GDM1 (cell line): ENCODE measurements at regions not wholly inside any gene's neighbourhood (a gene's known extent, or its start where the extent isn't known, plus 50 kb on each side); places are given as distances from the start of the nearest gene placed in this dataset.

ENCODE experiments used
- DNase-seq: peaks from one replicate; lab custom pipeline; 2025; lab: John Stamatoyannopoulos, UW

GRCh38 chr3:147589016-147589415 is 179.9 kb downstream of the ZIC1 start:
- DNase-seq, result no peak

- no peak for DNase-seq
These were observed 195.0 kb downstream of the ZIC1 start for GRCh38 chr3:147604136-147604535.

- no peak for DNase-seq
These were observed 204.6 kb downstream of the ZIC1 start for GRCh38 chr3:147613725-147614124.

GRCh38 chr3:147614210-147614609 is 205.0 kb downstream of the ZIC1 start:
- DNase-seq, result no peak

- DNase-seq, result no peak
These were observed 205.9 kb downstream of the ZIC1 start for GRCh38 chr3:147615035-147615434.

- no peak for DNase-seq
These were observed 207.9 kb downstream of the ZIC1 start for GRCh38 chr3:147616998-147617619.

GRCh38 chr3:147618691-147619090 is 209.5 kb downstream of the ZIC1 start:
- DNase-seq, result no peak

- DNase-seq, result no peak
These were observed 210.9 kb downstream of the ZIC1 start for GRCh38 chr3:147619921-147620560.

- DNase-seq, result no peak
These were observed 211.7 kb downstream of the ZIC1 start for GRCh38 chr3:147620906-147621305.

- DNase-seq, result no peak
These were observed 221.8 kb downstream of the ZIC1 start for GRCh38 chr3:147630921-147631415.

- no peak for DNase-seq
These were observed 231.6 kb downstream of the ZIC1 start for GRCh38 chr3:147640781-147641180.

GRCh38 chr3:147645761-147646160 is 236.6 kb downstream of the ZIC1 start:
- DNase-seq, result no peak

GRCh38 chr3:147649475-147649874 is 240.3 kb downstream of the ZIC1 start:
- no peak for DNase-seq

- DNase-seq, result no peak
These were observed 242.1 kb downstream of the ZIC1 start for GRCh38 chr3:147651107-147651778.

GRCh38 chr3:147652651-147653366 is 243.6 kb downstream of the ZIC1 start:
- no peak for DNase-seq

GRCh38 chr3:147653367-147653923 is 244.3 kb downstream of the ZIC1 start:
- DNase-seq, result no peak

- no peak for DNase-seq
These were observed 245.7 kb downstream of the ZIC1 start for GRCh38 chr3:147654827-147655226.

GRCh38 chr3:147655236-147655635 is 246.1 kb downstream of the ZIC1 start:
- DNase-seq, result no peak

- DNase-seq, result no peak
These were observed 246.9 kb downstream of the ZIC1 start for GRCh38 chr3:147656023-147656422.

- no peak for DNase-seq
These were observed 252.8 kb downstream of the ZIC1 start for GRCh38 chr3:147661916-147662315.

- DNase-seq, result no peak
These were observed 253.5 kb downstream of the ZIC1 start for GRCh38 chr3:147662705-147663104.

- no peak for DNase-seq
These were observed 259.9 kb downstream of the ZIC1 start for GRCh38 chr3:147669077-147669476.
